ENCODE measurements at regions not wholly inside any gene's neighbourhood (a gene's known extent, or its start where the extent isn't known, plus 50 kb on each side); places are given as distances from the start of the nearest gene placed in this dataset.
"Not testable (repeated sequence)": the region's sequence is repeated elsewhere in the genome, so short reads cannot be mapped to it uniquely, and the experiment has no call there.

DNA sequence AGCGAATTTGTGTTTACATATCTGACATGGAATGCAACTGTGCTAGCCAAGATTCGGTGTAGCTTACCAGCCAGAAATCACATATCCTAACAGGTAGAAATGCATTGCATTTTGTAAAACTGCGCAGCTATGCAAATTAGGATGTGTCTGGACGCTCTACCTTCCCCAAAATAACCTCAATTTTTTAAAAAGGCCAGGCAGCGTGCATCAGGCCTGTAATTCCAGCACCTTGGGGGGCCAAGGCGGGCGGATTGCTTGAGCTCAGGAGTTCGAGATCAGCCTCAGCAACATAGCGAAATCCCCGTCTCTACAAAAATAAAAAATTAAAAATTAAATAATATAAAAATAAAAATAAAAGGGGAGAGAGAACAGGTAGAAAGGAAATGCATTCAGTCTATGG, 305.0 kb downstream of the TYW1 start:
- Histone ChIP-seq H3K4me1 (ENCODE audit: insufficient read depth, low read length) (no peaks in the 10 kb centered on the region), H3K4me3 (ENCODE audit: low read length) (peak overlapping the region; percentile 98), H3K9ac (ENCODE audit: low read depth, low read length) (peak overlapping the region; percentile 88), H3K36me3 (ENCODE audit: insufficient read depth, low read length) (peaks cover 23% of the 10 kb centered on the region), H3K27ac (ENCODE audit: low read depth, low read length) (peak overlapping the region; percentile 90; the same call in 1 of the 2 replicates), H3K27me3 (ENCODE audit: insufficient read depth, low read length) (no peaks in the 10 kb centered on the region), H3K9me3 (ENCODE audit: insufficient read depth, low read depth, low read length) (no peaks in the 10 kb centered on the region)
- WGBS: 65% methylated on average over 8 of the region's 10 CpGs

DNA sequence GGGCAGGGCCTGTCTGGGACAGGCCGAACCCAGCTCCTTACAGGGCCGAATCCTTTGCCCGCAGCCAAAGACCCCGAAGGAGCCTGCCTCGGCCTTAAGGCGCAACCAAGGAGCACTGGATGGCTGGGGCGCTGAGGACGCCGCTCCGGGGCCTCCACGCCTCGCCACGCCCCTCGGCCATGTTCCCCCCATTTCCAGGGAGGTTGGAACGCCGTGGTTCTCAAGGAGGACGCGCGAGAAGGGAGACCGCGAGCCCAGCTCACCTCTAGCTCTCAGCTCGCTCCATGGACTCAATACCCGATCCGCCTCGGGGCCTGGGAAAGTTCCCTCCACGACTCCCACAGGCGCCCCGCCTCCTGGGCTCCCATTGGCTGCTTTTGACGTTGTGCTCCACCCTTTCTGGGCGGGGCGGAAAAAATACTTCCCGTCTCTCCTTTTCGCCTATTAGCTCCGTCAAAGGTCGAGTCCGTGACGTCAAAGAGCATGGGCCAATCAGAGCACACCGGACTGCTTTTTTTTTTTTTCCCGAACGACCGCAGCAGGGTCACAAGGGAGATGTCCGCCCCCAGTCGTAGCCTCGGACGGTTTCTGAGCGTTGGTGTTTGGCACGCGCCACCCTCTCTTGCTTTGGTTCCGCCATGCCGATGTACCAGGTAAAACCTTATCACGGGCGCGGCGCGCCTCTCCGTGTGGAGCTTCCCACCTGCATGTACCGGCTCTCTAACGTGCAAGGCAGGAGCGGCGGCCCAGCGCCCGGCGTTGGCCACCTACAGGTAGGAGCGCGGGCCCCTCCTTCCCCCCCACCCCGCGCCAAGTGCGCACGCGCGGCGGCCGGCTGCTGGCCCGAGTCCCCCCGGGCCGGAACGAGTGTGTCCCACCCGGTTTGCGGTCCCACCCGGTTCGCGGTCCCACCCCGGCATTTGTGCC, 305.7 kb downstream of the TYW1 start:
- H3K27me3 ChIP-seq (ENCODE audit: insufficient read depth, low read length): no peaks in the 10 kb centered on the region
- WGBS: under 1% methylated on average over 83 of the region's 83 CpGs
- peak overlapping the region; percentile 98 for H3K27ac ChIP-seq (ENCODE audit: low read depth, low read length)
- peak overlapping the region; percentile 96 for H3K9ac ChIP-seq (ENCODE audit: low read depth, low read length)
- no peaks in the 10 kb centered on the region for H3K9me3 ChIP-seq (ENCODE audit: insufficient read depth, low read depth, low read length)
- H3K4me3 ChIP-seq (ENCODE audit: low read length): peak overlapping the region; percentile 98
- H3K36me3 ChIP-seq (ENCODE audit: insufficient read depth, low read length): peaks cover 29% of the 10 kb centered on the region
- no peaks in the 10 kb centered on the region for H3K4me1 ChIP-seq (ENCODE audit: insufficient read depth, low read length)

DNA sequence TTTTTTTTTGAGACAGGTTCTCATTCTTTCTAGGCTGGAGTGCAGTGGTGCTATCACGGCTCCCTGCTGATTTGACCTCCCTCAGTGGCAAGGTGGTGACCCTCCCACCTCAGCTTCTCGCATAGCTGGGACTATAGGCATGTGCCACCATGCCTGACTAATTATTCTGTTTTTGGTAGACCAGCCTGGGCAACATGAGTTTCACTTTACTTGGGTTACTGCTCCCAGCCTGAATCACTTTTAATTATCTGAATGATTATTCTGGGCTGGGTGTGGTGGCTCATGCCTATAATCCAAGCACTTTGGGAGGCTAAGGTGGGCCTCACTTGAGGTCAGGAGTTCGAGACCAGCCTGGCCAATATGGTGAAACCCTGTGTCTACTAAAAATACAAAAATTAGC, 308.2 kb downstream of the TYW1 start:
- H3K9me3 ChIP-seq (ENCODE audit: insufficient read depth, low read depth, low read length); H3K4me1 ChIP-seq (ENCODE audit: insufficient read depth, low read length); H3K4me3 ChIP-seq (ENCODE audit: low read length); H3K27me3 ChIP-seq (ENCODE audit: insufficient read depth, low read length); H3K27ac ChIP-seq (ENCODE audit: low read depth, low read length); H3K9ac ChIP-seq (ENCODE audit: low read depth, low read length): not testable (repeated sequence)
- WGBS: 94% methylated on average over 3 of the region's 3 CpGs
- H3K36me3 ChIP-seq (ENCODE audit: insufficient read depth, low read length): peaks cover 53% of the 10 kb centered on the region

DNA sequence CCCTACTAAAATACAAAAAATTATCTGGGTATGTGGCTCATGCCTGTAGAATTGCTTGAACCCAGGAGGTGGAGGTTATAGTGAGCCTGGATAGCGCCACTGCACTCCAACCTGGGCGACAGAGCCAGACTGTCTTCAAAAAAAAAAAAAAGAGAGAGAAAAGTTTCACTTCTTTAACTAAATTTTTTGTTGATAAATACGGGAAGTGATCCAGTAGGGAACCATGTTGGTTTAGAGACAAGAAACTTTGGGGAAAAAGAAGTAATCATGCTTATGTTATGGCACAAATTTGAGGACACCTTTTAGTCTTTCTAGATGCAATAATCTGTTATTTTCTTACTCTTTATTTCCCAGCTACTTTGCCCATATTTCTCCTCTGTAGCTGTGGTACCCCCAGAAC, 309.7 kb downstream of the TYW1 start:
- Histone ChIP-seq H3K4me3 (ENCODE audit: low read length) (no peak overlapping the region), H3K27ac (ENCODE audit: low read depth, low read length) (no peak overlapping the region), H3K4me1 (ENCODE audit: insufficient read depth, low read length) (no peaks in the 10 kb centered on the region), H3K27me3 (ENCODE audit: insufficient read depth, low read length) (no peaks in the 10 kb centered on the region), H3K9me3 (ENCODE audit: insufficient read depth, low read depth, low read length) (no peaks in the 10 kb centered on the region), H3K36me3 (ENCODE audit: insufficient read depth, low read length) (peaks cover 68% of the 10 kb centered on the region), H3K9ac (ENCODE audit: low read depth, low read length) (no peak overlapping the region)
- 97% methylated on average over 3 of the region's 3 CpGs for WGBS

DNA sequence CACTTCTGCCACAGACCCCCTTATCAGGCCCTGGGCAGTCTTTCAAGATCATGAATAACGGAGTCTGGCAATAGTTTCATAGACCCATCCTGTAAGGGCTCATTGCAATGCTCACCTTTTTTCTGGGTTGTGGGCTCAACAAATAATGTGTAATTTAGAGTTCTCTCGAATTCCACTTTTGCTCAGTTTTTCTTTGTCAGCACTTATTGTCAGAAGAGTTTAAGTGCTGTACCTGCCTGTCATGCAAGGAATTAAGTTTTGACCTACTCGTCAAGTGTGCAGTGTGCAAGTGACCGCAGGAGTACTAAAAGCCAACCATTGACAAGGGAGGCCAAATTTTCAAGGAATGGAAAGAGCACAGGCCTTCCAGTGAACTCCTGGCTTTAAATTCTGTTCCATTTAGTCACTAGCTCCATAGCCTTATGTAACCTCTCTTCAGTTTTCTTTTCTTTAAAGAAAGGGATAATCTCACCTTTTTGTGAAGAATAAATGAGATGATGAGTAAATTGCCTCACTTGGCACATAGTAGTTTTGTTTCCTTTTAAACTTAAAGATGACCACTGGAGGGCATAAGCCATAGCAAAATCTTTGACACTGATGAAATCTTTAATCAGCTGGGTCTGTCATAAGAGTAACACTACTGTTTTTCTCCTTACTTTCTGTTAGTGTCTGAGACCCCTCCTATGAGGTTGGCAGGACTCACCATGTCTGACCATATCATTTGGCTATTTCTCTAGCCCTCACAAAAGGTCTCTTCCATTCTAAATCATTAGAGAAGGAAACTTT, 313.3 kb downstream of the TYW1 start:
- H3K36me3 ChIP-seq (ENCODE audit: insufficient read depth, low read length): peaks cover 96% of the 10 kb centered on the region
- WGBS: 94% methylated on average over 4 of the region's 4 CpGs

DNA sequence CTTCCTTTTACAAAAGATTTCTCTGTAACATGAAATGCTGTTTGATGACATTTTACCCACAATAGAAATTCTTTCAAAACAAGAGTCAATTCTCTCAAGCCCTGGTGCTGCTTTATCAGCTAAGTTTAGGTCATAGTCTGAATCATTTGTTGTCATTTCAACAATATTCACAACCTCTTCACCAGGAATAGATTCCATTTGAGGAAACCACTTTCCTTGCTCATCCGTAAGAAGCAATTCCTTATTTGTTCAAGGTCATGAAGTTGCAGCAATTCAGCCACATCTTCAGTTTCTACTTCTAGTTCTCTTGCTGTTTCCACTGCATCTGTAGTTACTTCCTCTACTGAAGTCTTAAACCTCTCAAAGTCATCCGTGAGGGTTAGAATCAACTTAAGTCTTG, 315.3 kb downstream of the TYW1 start:
- 95% methylated on average over 2 of the region's 2 CpGs for WGBS
- H3K4me3 ChIP-seq (ENCODE audit: low read length): no peak overlapping the region
- H3K27ac ChIP-seq (ENCODE audit: low read depth, low read length): no peak overlapping the region
- no peaks in the 10 kb centered on the region for H3K9me3 ChIP-seq (ENCODE audit: insufficient read depth, low read depth, low read length)
- H3K36me3 ChIP-seq (ENCODE audit: insufficient read depth, low read length): peaks cover 90% of the 10 kb centered on the region
- no peaks in the 10 kb centered on the region for H3K27me3 ChIP-seq (ENCODE audit: insufficient read depth, low read length)
- H3K9ac ChIP-seq (ENCODE audit: low read depth, low read length): no peak overlapping the region
- H3K4me1 ChIP-seq (ENCODE audit: insufficient read depth, low read length): no peaks in the 10 kb centered on the region

More for the DNA sequence above, 313.3 kb downstream of the TYW1 start:
- no peak overlapping the region for H3K27ac ChIP-seq (ENCODE audit: low read depth, low read length)
- H3K27me3 ChIP-seq (ENCODE audit: insufficient read depth, low read length): no peaks in the 10 kb centered on the region
- H3K9me3 ChIP-seq (ENCODE audit: insufficient read depth, low read depth, low read length): no peaks in the 10 kb centered on the region
- H3K4me1 ChIP-seq (ENCODE audit: insufficient read depth, low read length): no peaks in the 10 kb centered on the region
- H3K4me3 ChIP-seq (ENCODE audit: low read length): no peak overlapping the region
- no peak overlapping the region for H3K9ac ChIP-seq (ENCODE audit: low read depth, low read length)

DNA sequence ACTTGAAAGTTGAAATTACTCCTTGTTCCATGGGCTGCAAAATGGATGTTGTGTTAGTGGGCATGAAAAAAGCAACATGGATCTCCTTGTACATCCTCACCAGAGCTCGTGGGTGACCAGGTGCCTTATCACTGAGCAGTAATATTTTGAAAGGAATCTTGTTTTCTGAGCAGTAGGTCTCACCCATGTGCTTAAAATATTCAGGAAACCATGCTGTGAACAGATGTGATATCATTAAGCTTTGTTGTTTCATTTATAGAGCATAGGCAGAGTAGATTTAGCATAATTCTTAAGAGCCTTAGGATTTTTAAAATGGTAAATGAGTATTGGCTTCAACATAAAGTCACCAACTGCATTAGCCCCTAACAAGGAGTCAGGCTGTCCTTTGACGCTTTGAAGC, 316.6 kb downstream of the TYW1 start:
- no peaks in the 10 kb centered on the region for H3K9me3 ChIP-seq (ENCODE audit: insufficient read depth, low read depth, low read length)
- H3K36me3 ChIP-seq (ENCODE audit: insufficient read depth, low read length): peaks cover 82% of the 10 kb centered on the region
- H3K9ac ChIP-seq (ENCODE audit: low read depth, low read length): no peak overlapping the region
- H3K27ac ChIP-seq (ENCODE audit: low read depth, low read length): no peak overlapping the region
- H3K27me3 ChIP-seq (ENCODE audit: insufficient read depth, low read length): no peaks in the 10 kb centered on the region
- H3K4me3 ChIP-seq (ENCODE audit: low read length): no peak overlapping the region
- WGBS: 85% methylated on average over 2 of the region's 2 CpGs
- H3K4me1 ChIP-seq (ENCODE audit: insufficient read depth, low read length): no peaks in the 10 kb centered on the region

DNA sequence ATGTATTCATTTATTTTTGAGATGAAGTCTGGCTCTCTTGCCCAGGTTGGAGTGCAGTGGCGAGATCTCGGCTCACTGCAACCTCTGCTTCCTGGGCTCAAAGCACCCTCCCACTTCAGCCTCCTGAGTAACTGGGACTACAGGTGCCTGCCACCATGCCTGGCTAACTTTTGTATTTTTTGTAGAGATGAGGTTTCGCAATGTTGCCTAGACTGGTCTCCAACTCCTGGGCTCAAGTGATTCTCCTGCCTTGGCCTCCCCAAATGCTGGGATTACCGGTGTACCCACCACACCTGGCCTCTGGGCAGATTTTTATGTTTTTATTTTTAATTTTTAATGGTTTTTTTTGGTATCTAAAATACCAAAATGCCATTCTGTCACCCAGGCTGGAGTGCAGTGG, 320.3 kb downstream of the TYW1 start:
- H3K27me3 ChIP-seq (ENCODE audit: insufficient read depth, low read length); H3K4me1 ChIP-seq (ENCODE audit: insufficient read depth, low read length); H3K27ac ChIP-seq (ENCODE audit: low read depth, low read length); H3K9ac ChIP-seq (ENCODE audit: low read depth, low read length); H3K4me3 ChIP-seq (ENCODE audit: low read length); H3K9me3 ChIP-seq (ENCODE audit: insufficient read depth, low read depth, low read length): not testable (repeated sequence)
- H3K36me3 ChIP-seq (ENCODE audit: insufficient read depth, low read length): peaks cover 57% of the 10 kb centered on the region
- 95% methylated on average over 4 of the region's 4 CpGs for WGBS

DNA sequence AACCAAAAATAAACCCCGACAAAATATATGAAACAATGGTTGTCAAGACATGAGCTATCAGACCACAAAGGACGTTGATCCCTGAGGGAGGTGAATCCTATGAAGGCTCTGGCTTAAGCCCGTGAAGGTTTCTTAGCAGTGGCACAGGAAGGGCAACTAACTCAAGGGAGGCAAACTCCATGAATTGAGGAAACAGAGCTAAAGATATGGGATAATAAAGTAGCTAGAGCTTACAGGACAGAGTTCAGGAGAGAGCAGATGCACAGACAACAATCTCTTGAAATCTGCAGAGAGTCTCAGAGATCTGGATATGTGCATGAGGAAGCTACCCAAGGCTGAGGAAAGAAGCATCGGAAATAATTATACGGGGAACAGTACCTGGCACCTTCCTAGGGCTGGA, 331.6 kb downstream of the TYW1 start:
- WGBS: 64% methylated on average over 3 of the region's 5 CpGs

DNA sequence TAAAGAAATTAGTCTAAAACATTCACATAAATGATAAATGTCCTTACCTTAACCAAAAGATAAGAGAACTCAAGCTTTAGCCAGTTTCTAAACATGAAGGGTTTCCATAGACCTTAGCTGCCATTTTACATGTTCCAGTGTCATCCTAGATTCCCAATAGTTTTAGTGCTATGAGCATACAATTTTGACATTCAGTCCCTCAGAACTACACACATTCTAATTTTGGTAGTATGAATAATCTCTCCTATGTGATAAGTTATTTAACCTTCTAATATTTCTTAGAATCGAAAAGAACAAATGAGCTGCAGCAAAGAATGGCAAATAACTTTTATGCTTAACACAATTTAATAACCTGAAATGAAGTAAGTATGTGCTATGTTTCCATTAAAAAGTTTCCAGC, 338.5 kb downstream of the TYW1 start:
- not testable (repeated sequence) for H3K27me3 ChIP-seq (ENCODE audit: insufficient read depth, low read length); H3K27ac ChIP-seq (ENCODE audit: low read depth, low read length); H3K9me3 ChIP-seq (ENCODE audit: insufficient read depth, low read depth, low read length); H3K4me3 ChIP-seq (ENCODE audit: low read length); H3K36me3 ChIP-seq (ENCODE audit: insufficient read depth, low read length); H3K9ac ChIP-seq (ENCODE audit: low read depth, low read length)
- no CpG with 5 or more reads among the region's 1 CpG for WGBS
- peaks cover 10% of the 10 kb centered on the region for H3K4me1 ChIP-seq (ENCODE audit: insufficient read depth, low read length)

More for the DNA sequence above, 331.6 kb downstream of the TYW1 start:
- H3K9ac ChIP-seq (ENCODE audit: low read depth, low read length); H3K27ac ChIP-seq (ENCODE audit: low read depth, low read length); H3K4me1 ChIP-seq (ENCODE audit: insufficient read depth, low read length); H3K9me3 ChIP-seq (ENCODE audit: insufficient read depth, low read depth, low read length); H3K36me3 ChIP-seq (ENCODE audit: insufficient read depth, low read length); H3K4me3 ChIP-seq (ENCODE audit: low read length); H3K27me3 ChIP-seq (ENCODE audit: insufficient read depth, low read length): not testable (repeated sequence)

DNA sequence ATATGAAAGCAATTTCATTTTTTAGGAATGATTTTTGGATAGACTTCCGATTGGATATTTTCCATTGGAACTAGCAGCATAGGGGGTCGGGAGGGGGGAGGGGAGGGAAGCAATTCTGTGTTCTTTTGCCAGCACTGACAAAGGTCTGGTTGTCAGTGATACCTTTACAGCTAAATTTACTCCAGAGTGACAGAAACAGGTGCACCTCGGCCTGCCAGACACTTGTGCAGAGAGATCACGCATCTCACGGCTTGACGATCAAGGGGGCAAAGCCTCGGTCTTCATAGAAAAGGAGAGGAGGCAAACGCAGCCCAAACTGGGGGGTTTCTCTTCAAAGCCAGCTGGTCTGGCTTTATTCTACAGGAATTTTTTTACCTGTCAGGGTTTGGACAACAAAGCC, 339.0 kb downstream of the TYW1 start:
- H3K36me3 ChIP-seq (ENCODE audit: insufficient read depth, low read length); H3K27ac ChIP-seq (ENCODE audit: low read depth, low read length); H3K9me3 ChIP-seq (ENCODE audit: insufficient read depth, low read depth, low read length); H3K9ac ChIP-seq (ENCODE audit: low read depth, low read length); H3K4me3 ChIP-seq (ENCODE audit: low read length); H3K27me3 ChIP-seq (ENCODE audit: insufficient read depth, low read length): not testable (repeated sequence)
- no CpG with 5 or more reads among the region's 8 CpGs for WGBS
- peaks cover 10% of the 10 kb centered on the region for H3K4me1 ChIP-seq (ENCODE audit: insufficient read depth, low read length)
